ENCODE measurements at regions not wholly inside any gene's neighbourhood (a gene's known extent, or its start where the extent isn't known, plus 50 kb on each side); places are given as distances from the start of the nearest gene placed in this dataset.

- Histone ChIP-seq H3K9ac (ENCODE audit: low read depth in 1 of 2, low read length in 2 of 2) (no peak overlapping the region), H3K9me3 (ENCODE audit: control insufficient read depth in 2 of 2, low read length in 2 of 2) (no peaks in the 10 kb centered on the region)
These were observed 2269.4 kb upstream of the WWC1 start for GRCh38 chr5:166022065-166022464.

DNA sequence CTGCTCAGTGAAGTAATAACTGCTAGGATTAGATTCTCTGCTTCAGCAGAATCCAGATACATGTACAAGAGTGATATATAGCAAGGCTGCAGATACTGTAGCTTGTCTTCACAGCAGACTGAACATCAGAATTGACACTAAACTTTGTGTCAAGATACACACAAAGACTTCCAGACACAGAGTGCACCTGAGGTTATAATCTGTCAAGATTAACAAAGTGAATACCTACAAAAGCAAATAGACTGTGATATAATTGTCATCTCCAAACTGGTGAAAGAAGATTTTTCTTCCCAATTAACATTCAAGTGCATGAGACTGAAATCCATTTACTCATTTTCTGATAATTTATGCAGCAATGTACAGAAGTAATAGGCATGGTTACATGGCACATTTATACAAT lies 2266.5 kb upstream of the WWC1 start:
- Histone ChIP-seq H3K9me3 (ENCODE audit: control insufficient read depth in 2 of 2, low read length in 2 of 2) (no peaks in the 10 kb centered on the region), H3K27ac (ENCODE audit: low read depth in 2 of 2, low read length in 2 of 2) (no peak overlapping the region), H3K9ac (ENCODE audit: low read depth in 1 of 2, low read length in 2 of 2) (no peak overlapping the region), H3K4me1 (ENCODE audit: control insufficient read depth in 2 of 2, insufficient read depth in 2 of 2, low read length in 2 of 2) (no peaks in the 10 kb centered on the region), H3K4me3 (ENCODE audit: low read length in 2 of 2) (no peak overlapping the region), H3K36me3 (ENCODE audit: control insufficient read depth in 2 of 2, insufficient read depth in 2 of 2, low read length in 2 of 2) (no peaks in the 10 kb centered on the region), H3K27me3 (ENCODE audit: control insufficient read depth in 2 of 2, insufficient read depth in 2 of 2, low read length in 2 of 2) (no peaks in the 10 kb centered on the region)

More at GRCh38 chr5:166022065-166022464, 2269.4 kb upstream of the WWC1 start:
- Histone ChIP-seq H3K4me1 (ENCODE audit: control insufficient read depth in 2 of 2, insufficient read depth in 2 of 2, low read length in 2 of 2) (no peaks in the 10 kb centered on the region), H3K27ac (ENCODE audit: low read depth in 2 of 2, low read length in 2 of 2) (no peak overlapping the region), H3K4me3 (ENCODE audit: low read length in 2 of 2) (no peak overlapping the region), H3K36me3 (ENCODE audit: control insufficient read depth in 2 of 2, insufficient read depth in 2 of 2, low read length in 2 of 2) (no peaks in the 10 kb centered on the region), H3K27me3 (ENCODE audit: control insufficient read depth in 2 of 2, insufficient read depth in 2 of 2, low read length in 2 of 2) (no peaks in the 10 kb centered on the region)

DNA sequence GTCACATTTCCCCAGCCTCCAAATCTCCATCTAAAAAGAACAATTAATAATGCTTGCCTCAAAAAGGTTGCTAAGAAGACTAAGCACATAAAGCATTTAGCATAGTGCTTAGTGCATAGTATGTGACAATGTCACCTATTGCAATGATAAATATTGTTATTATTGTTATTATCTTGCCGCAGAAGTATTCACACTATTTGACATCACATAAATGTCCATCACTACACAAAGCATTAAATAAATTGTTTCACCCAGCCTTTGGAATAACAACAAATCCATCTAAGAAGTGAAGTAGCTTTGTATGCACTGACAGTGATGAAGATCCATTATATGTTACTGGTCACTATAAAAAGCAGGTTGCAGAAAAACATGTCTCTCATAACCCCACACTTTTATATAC lies 2263.9 kb upstream of the WWC1 start:
- H3K27me3 ChIP-seq (ENCODE audit: control insufficient read depth in 2 of 2, insufficient read depth in 2 of 2, low read length in 2 of 2) = no peaks in the 10 kb centered on the region
- no peak overlapping the region for H3K4me3 ChIP-seq (ENCODE audit: low read length in 2 of 2)
- peaks cover 0 to 2% of the 10 kb centered on the region in 2 donors for H3K9me3 ChIP-seq (ENCODE audit: control insufficient read depth in 2 of 2, low read length in 2 of 2)
- no peak overlapping the region for H3K27ac ChIP-seq (ENCODE audit: low read depth in 2 of 2, low read length in 2 of 2)
- no peak overlapping the region for H3K9ac ChIP-seq (ENCODE audit: low read depth in 1 of 2, low read length in 2 of 2)
- H3K36me3 ChIP-seq (ENCODE audit: control insufficient read depth in 2 of 2, insufficient read depth in 2 of 2, low read length in 2 of 2) = no peaks in the 10 kb centered on the region
- no peaks in the 10 kb centered on the region for H3K4me1 ChIP-seq (ENCODE audit: control insufficient read depth in 2 of 2, insufficient read depth in 2 of 2, low read length in 2 of 2)

DNA sequence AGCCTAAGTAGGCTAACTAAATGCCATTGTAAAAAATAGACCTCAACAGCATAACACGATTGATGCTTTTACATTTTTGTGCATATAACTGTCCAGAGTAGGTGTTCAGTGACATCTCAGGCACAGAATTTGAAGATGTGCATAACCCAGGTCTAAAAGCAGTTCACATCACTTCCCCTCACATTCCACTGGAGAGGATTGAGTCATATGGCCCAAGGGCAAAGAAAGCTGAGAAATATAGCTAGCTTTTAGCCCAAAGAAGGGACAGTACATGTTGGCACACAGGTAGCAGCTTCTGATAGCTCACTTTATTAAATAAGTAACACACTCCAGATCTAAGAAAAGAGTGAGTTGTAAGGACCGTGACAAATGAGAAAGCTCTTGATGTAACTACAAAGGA lies 2259.5 kb upstream of the WWC1 start:
- Histone ChIP-seq H3K4me3 (ENCODE audit: low read length in 2 of 2) (no peak overlapping the region), H3K27ac (ENCODE audit: low read depth in 2 of 2, low read length in 2 of 2) (no peak overlapping the region), H3K9ac (ENCODE audit: low read depth in 1 of 2, low read length in 2 of 2) (no peak overlapping the region), H3K4me1 (ENCODE audit: control insufficient read depth in 2 of 2, insufficient read depth in 2 of 2, low read length in 2 of 2) (no peaks in the 10 kb centered on the region), H3K36me3 (ENCODE audit: control insufficient read depth in 2 of 2, insufficient read depth in 2 of 2, low read length in 2 of 2) (no peaks in the 10 kb centered on the region), H3K9me3 (ENCODE audit: control insufficient read depth in 2 of 2, low read length in 2 of 2) (peaks cover 0 to 4% of the 10 kb centered on the region in 2 donors), H3K27me3 (ENCODE audit: control insufficient read depth in 2 of 2, insufficient read depth in 2 of 2, low read length in 2 of 2) (no peaks in the 10 kb centered on the region)

DNA sequence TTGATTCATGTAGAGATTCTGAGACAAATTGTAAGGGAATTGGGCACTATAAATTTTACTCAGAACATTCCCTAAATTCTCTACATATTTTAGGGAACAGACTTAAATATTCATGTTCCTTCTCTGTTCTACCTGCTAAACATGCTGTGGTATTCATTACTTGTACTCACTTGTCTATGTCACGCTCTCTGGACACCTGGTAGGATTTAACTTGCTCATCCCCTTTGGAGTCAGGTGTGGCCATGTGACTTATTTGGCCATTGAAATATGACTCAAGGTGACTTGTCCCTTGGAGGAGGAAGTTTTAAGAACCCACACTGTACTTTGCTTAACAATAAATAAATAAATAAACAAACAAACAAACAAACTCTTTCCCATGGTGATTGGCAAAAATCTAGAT lies 2258.8 kb upstream of the WWC1 start:
- H3K4me1 ChIP-seq (ENCODE audit: control insufficient read depth in 2 of 2, insufficient read depth in 2 of 2, low read length in 2 of 2) = no peaks in the 10 kb centered on the region
- H3K36me3 ChIP-seq (ENCODE audit: control insufficient read depth in 2 of 2, insufficient read depth in 2 of 2, low read length in 2 of 2) = no peaks in the 10 kb centered on the region
- no peaks in the 10 kb centered on the region for H3K27me3 ChIP-seq (ENCODE audit: control insufficient read depth in 2 of 2, insufficient read depth in 2 of 2, low read length in 2 of 2)
- H3K4me3 ChIP-seq (ENCODE audit: low read length in 2 of 2) = no peak overlapping the region
- H3K9me3 ChIP-seq (ENCODE audit: control insufficient read depth in 2 of 2, low read length in 2 of 2) = peaks cover 0 to 4% of the 10 kb centered on the region in 2 donors
- H3K27ac ChIP-seq (ENCODE audit: low read depth in 2 of 2, low read length in 2 of 2) = no peak overlapping the region
- H3K9ac ChIP-seq (ENCODE audit: low read depth in 1 of 2, low read length in 2 of 2) = no peak overlapping the region

DNA sequence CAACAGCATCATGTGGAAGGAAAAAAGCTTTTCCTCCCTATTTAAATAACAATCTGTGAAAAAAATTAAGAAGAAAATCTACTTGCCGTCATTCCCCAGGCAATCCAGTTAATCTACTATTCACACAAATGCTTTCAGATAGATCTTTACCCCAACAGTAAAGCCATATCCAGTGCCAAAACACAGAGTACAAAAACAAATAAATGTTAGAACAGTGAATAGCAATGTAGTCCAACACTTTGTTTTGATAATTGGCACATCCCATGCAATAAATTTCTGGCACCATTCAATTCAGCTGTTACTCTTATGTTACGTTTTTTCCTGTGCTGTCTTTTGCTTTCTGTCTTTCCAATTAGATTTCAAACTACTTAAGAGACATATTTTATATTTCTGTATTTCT lies 2245.5 kb upstream of the WWC1 start:
- Histone ChIP-seq H3K4me3 (ENCODE audit: low read length in 2 of 2) (no peak overlapping the region), H3K27me3 (ENCODE audit: control insufficient read depth in 2 of 2, insufficient read depth in 2 of 2, low read length in 2 of 2) (no peaks in the 10 kb centered on the region), H3K4me1 (ENCODE audit: control insufficient read depth in 2 of 2, insufficient read depth in 2 of 2, low read length in 2 of 2) (no peaks in the 10 kb centered on the region), H3K36me3 (ENCODE audit: control insufficient read depth in 2 of 2, insufficient read depth in 2 of 2, low read length in 2 of 2) (no peaks in the 10 kb centered on the region), H3K9me3 (ENCODE audit: control insufficient read depth in 2 of 2, low read length in 2 of 2) (no peaks in the 10 kb centered on the region), H3K27ac (ENCODE audit: low read depth in 2 of 2, low read length in 2 of 2) (no peak overlapping the region), H3K9ac (ENCODE audit: low read depth in 1 of 2, low read length in 2 of 2) (no peak overlapping the region)

DNA sequence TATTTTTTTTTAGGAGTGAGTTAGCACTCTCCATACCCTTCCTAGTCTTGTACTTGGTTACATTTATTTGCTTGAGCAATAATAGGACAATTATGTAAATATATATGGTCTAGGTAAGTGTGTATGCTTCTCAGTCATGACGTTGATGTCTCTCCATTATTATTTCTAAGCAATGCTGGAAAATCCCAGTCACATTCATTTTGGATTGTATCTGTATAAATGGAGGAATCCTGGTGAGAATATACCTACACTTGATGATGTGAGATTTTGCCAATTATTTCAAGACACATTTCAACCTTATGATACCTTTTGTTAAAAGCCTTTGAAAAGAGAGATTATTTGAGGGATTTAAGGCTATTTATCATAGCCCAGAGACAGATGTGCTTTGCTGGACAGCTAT lies 2244.5 kb upstream of the WWC1 start:
- H3K27me3 ChIP-seq (ENCODE audit: control insufficient read depth in 2 of 2, insufficient read depth in 2 of 2, low read length in 2 of 2) = no peaks in the 10 kb centered on the region
- no peak overlapping the region for H3K4me3 ChIP-seq (ENCODE audit: low read length in 2 of 2)
- H3K27ac ChIP-seq (ENCODE audit: low read depth in 2 of 2, low read length in 2 of 2) = no peak overlapping the region
- H3K36me3 ChIP-seq (ENCODE audit: control insufficient read depth in 2 of 2, insufficient read depth in 2 of 2, low read length in 2 of 2) = no peaks in the 10 kb centered on the region
- no peaks in the 10 kb centered on the region for H3K9me3 ChIP-seq (ENCODE audit: control insufficient read depth in 2 of 2, low read length in 2 of 2)
- H3K4me1 ChIP-seq (ENCODE audit: control insufficient read depth in 2 of 2, insufficient read depth in 2 of 2, low read length in 2 of 2) = no peaks in the 10 kb centered on the region
- no peak overlapping the region for H3K9ac ChIP-seq (ENCODE audit: low read depth in 1 of 2, low read length in 2 of 2)

DNA sequence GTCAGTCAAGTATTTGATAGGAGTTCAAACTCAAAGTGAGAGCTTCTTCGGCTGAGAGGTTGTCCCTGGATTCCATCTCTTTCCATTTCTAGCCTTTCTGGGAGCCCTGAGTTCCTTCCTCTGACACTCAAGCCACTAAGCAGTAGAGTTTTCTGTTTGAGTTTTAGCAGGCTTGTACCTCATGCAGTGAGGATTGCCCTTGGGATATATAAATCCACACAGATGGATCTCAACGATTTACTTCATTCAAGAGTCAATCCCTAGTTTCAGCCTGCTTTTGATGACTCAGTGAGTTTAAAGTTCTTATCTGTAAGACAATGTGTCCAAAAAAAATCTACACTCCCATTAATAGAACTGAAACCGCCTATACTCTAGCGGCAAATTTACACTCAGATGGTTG lies 2240.9 kb upstream of the WWC1 start:
- no peak overlapping the region for H3K9ac ChIP-seq (ENCODE audit: low read depth in 1 of 2, low read length in 2 of 2)
- peaks cover 2 to 3% of the 10 kb centered on the region in 2 donors for H3K9me3 ChIP-seq (ENCODE audit: control insufficient read depth in 2 of 2, low read length in 2 of 2)
- H3K4me3 ChIP-seq (ENCODE audit: low read length in 2 of 2) = no peak overlapping the region
- no peaks in the 10 kb centered on the region for H3K27me3 ChIP-seq (ENCODE audit: control insufficient read depth in 2 of 2, insufficient read depth in 2 of 2, low read length in 2 of 2)
- H3K36me3 ChIP-seq (ENCODE audit: control insufficient read depth in 2 of 2, insufficient read depth in 2 of 2, low read length in 2 of 2) = no peaks in the 10 kb centered on the region
- H3K27ac ChIP-seq (ENCODE audit: low read depth in 2 of 2, low read length in 2 of 2) = no peak overlapping the region
- no peaks in the 10 kb centered on the region for H3K4me1 ChIP-seq (ENCODE audit: control insufficient read depth in 2 of 2, insufficient read depth in 2 of 2, low read length in 2 of 2)

GRCh38 chr5:166058660-166059059 lies 2232.8 kb upstream of the WWC1 start:
- H3K36me3 ChIP-seq (ENCODE audit: control insufficient read depth in 2 of 2, insufficient read depth in 2 of 2, low read length in 2 of 2) = no peaks in the 10 kb centered on the region
- no peaks in the 10 kb centered on the region for H3K4me1 ChIP-seq (ENCODE audit: control insufficient read depth in 2 of 2, insufficient read depth in 2 of 2, low read length in 2 of 2)
- no peak overlapping the region for H3K9ac ChIP-seq (ENCODE audit: low read depth in 1 of 2, low read length in 2 of 2)
- H3K4me3 ChIP-seq (ENCODE audit: low read length in 2 of 2) = no peak overlapping the region
- H3K27me3 ChIP-seq (ENCODE audit: control insufficient read depth in 2 of 2, insufficient read depth in 2 of 2, low read length in 2 of 2) = no peaks in the 10 kb centered on the region
- H3K9me3 ChIP-seq (ENCODE audit: control insufficient read depth in 2 of 2, low read length in 2 of 2) = peaks cover 0 to 2% of the 10 kb centered on the region in 2 donors
- H3K27ac ChIP-seq (ENCODE audit: low read depth in 2 of 2, low read length in 2 of 2) = no peak overlapping the region

GRCh38 chr5:166062094-166062493 lies 2229.4 kb upstream of the WWC1 start:
- Histone ChIP-seq H3K9ac (ENCODE audit: low read depth in 1 of 2, low read length in 2 of 2) (no peak overlapping the region), H3K36me3 (ENCODE audit: control insufficient read depth in 2 of 2, insufficient read depth in 2 of 2, low read length in 2 of 2) (no peaks in the 10 kb centered on the region), H3K27ac (ENCODE audit: low read depth in 2 of 2, low read length in 2 of 2) (no peak overlapping the region)

GRCh38 chr5:166062719-166063118 lies 2228.7 kb upstream of the WWC1 start:
- H3K27ac ChIP-seq (ENCODE audit: low read depth in 2 of 2, low read length in 2 of 2) = no peak overlapping the region
- H3K36me3 ChIP-seq (ENCODE audit: control insufficient read depth in 2 of 2, insufficient read depth in 2 of 2, low read length in 2 of 2) = no peaks in the 10 kb centered on the region
- H3K9ac ChIP-seq (ENCODE audit: low read depth in 1 of 2, low read length in 2 of 2) = no peak overlapping the region
- no peaks in the 10 kb centered on the region for H3K4me1 ChIP-seq (ENCODE audit: control insufficient read depth in 2 of 2, insufficient read depth in 2 of 2, low read length in 2 of 2)
- H3K27me3 ChIP-seq (ENCODE audit: control insufficient read depth in 2 of 2, insufficient read depth in 2 of 2, low read length in 2 of 2) = no peaks in the 10 kb centered on the region
- no peaks in the 10 kb centered on the region for H3K9me3 ChIP-seq (ENCODE audit: control insufficient read depth in 2 of 2, low read length in 2 of 2)
- H3K4me3 ChIP-seq (ENCODE audit: low read length in 2 of 2) = no peak overlapping the region

More at GRCh38 chr5:166062094-166062493, 2229.4 kb upstream of the WWC1 start:
- no peaks in the 10 kb centered on the region for H3K27me3 ChIP-seq (ENCODE audit: control insufficient read depth in 2 of 2, insufficient read depth in 2 of 2, low read length in 2 of 2)
- H3K4me3 ChIP-seq (ENCODE audit: low read length in 2 of 2) = no peak overlapping the region
- H3K4me1 ChIP-seq (ENCODE audit: control insufficient read depth in 2 of 2, insufficient read depth in 2 of 2, low read length in 2 of 2) = no peaks in the 10 kb centered on the region
- H3K9me3 ChIP-seq (ENCODE audit: control insufficient read depth in 2 of 2, low read length in 2 of 2) = no peaks in the 10 kb centered on the region

Measured in mucosa of rectum (tissue), 2 donors.